CD4-positive, alpha-beta T cell treated with Interferon gamma for 1 hour (primary cell): ENCODE measurements at regions not wholly inside any gene's neighbourhood (a gene's known extent, or its start where the extent isn't known, plus 50 kb on each side); places are given as distances from the start of the nearest gene placed in this dataset.
"Not testable (repeated sequence)": the region's sequence is repeated elsewhere in the genome, so short reads cannot be mapped to it uniquely, and the experiment has no call there.

Experiments
- DNase-seq: peaks from one replicate; pipeline ENCODE4 v3.0.0-alpha.2; 2020

GRCh38 chr5:57932761-57933160, 450.1 kb upstream of the ACTBL2 start:
- no peak for DNase-seq

DNA sequence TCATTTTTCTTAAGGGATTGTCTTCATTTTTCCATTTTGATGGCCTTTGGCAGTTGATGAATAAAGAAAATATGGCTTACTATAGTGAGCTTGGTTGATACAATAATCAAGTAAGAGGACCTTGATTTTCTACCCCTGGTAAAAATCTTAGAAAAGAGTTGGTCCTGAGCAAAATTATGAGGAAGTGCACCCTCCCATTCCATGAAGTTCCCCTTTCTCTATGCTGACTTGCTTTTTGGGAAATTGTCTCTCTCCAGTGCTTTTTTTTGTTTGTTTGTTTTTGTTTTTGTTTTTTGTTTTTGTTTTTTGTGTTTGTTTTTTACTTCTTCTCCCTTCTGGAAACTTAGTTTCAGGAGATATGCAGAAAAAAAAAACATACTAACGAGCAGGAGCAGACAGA, 449.2 kb upstream of the ACTBL2 start:
- no peak for DNase-seq

- DNase-seq: no peak
Observed at GRCh38 chr5:57931352-57931751, 448.7 kb upstream of the ACTBL2 start.

DNA sequence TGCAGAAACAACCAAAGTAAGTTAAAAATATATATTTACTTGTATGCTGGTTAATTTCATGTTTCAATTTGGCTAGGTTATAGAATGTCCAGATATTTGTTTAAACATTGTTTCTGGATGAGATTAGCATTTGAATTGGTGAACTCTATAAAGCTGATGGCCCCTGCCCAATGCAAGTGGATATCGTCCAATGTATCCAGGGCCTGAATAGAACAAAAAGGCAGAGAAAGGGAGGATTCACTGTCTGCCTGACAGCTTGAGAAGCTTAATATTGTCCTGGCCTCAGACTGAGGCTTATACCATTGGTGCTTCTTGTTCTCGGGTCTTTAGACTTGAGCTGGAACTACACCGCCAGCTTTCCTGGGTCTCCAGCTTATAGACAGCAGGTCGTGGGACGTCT, 446.7 kb upstream of the ACTBL2 start:
- no peak for DNase-seq

- DNase-seq: not testable (repeated sequence)
Observed at GRCh38 chr5:57923094-57923493, 440.5 kb upstream of the ACTBL2 start.

DNA sequence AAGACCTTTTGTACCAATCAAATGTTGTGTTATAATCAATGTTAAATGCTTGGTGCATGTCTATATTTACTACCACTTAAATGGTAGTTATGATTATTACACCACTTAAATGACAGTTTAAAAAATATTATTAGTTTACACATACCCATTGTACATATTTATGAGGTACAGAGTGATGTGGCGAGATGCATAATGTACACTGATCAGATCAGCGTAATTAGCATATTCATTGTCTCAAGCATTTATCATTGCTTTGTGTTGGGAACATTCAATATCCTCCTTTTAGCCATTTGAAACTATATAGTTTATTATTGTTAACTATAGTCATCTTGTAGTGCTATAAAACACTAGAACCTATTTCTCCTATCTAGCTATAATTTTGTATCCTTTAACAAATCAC, 434.4 kb upstream of the ACTBL2 start:
- no peak for DNase-seq

- no peak for DNase-seq
Observed at GRCh38 chr5:57915536-57915935, 432.9 kb upstream of the ACTBL2 start.

DNA sequence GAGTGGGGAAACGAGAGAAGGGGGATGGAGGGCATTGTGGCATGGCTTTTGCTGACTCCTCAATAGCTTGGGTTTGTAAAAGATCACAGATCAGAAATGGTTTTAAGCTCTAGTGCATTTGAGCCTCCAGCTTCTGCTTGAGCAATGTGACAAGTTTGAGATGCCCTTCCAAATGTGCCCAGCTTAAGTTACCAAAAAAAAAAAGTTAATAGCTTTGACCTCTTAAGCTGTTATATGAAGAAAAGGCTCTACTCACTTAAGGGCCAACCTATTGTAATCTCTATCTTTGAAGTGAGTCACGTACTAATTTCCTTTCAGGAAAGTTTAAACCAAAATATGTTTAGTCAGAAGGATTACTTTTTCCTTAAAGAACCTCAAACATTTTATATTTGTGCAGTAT, 428.8 kb upstream of the ACTBL2 start:
- DNase-seq: no peak

GRCh38 chr5:57906671-57907070, 424.1 kb upstream of the ACTBL2 start:
- no peak for DNase-seq

DNA sequence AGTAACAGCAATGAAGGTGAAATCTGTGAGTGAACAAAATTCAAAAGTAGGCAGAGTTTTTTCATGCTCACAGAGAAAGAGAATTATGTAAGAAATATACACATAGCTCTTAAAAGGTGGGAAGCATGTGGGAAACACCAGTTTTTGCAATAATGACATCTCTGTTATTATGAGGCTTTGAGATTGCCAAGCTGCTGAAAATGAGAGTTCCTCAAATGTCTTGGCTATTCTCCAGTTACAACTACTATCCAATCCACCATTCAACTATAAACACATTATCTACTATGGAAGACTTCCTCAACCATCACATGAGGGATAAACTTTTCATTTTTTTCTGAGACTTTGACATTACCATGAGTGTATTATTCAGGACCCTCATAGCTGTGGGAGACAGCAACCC, 420.8 kb upstream of the ACTBL2 start:
- DNase-seq: no peak

DNA sequence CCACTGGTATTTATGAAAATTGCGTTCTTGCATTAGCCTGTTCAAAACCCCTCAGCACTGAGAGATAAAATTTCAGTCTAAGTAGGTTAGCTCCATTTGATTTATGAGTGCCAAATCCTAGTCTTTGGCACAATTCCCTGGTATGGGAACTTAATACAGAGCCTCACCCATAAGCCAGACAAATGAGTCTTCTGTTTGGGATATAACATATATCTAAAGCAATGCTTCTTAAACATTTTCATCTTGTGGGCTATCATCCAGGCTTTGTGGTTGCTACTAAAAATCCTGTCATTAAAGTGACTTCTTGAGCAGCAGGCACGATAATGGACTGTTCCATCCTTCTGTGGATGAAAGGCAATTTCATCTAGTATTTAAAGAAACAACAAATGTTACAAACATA, 419.5 kb upstream of the ACTBL2 start:
- DNase-seq: no peak

GRCh38 chr5:57900381-57900944, 417.9 kb upstream of the ACTBL2 start:
- DNase-seq: no peak

GRCh38 chr5:57896576-57896975, 414.0 kb upstream of the ACTBL2 start:
- no peak for DNase-seq

- no peak for DNase-seq
Observed at GRCh38 chr5:57895766-57896165, 413.2 kb upstream of the ACTBL2 start.

- no peak for DNase-seq
Observed at GRCh38 chr5:57893926-57894325, 411.3 kb upstream of the ACTBL2 start.

DNA sequence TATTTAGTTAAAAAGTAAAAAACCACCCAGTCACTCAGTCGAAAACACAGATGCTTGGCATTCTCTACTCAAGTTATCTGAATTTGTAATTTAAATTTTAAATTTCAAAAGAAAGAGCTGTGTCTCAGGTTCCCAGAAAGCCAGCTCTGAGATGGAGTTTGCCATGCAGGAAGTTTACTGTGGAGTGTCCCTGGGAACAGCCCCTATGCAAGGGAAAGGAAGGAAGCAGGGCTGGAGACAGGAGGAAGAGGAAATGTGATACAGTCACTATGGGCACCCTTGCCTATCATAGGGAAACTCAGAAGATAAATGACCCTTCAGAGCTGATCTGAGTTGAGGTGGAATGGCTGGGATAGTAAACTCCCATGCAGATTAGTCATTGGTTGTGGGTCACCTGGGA, 408.8 kb upstream of the ACTBL2 start:
- DNase-seq: no peak

DNA sequence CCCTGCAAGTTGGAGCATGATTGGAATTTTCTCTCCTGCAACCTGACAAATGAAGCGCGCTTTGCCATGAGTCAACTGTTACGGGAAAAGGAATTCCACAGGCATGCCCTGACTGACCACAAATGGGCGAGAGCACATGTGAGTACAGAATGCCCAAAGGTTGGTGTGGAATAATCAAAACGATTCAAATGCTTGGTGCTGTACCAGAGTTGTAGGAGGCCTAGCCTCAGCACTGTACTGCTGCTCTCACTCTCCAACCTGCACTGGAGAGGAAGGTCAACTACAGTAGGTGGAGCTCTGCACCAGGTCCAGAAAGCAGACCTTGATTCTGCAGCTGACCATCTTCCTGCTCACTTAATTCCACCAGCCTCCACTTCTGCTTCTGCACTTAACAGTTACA, 406.9 kb upstream of the ACTBL2 start:
- DNase-seq: no peak

GRCh38 chr5:57887851-57888621, 405.4 kb upstream of the ACTBL2 start:
- no peak for DNase-seq

GRCh38 chr5:57884346-57885102, 401.9 kb upstream of the ACTBL2 start:
- no peak for DNase-seq

DNA sequence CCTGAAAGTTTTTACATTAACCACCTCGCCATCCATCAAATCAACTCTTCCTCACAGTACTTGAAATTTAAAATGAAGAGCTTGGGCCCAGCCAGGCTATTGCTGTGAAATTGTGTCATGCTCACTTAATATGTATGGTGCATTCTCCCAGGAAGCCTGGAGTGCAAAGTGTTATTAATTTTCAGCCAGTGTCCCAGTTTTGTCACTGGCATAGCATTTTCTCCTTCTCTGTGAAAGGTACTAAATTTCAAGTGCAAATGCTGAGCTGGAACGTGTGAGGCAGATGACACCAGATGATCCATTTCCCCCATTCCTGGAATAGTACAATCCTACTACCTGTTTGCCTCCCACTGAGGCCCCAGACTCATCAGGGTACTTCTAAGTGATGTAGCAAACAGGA, 397.6 kb upstream of the ACTBL2 start:
- no peak for DNase-seq

GRCh38 chr5:57878301-57878722, 395.7 kb upstream of the ACTBL2 start:
- no peak for DNase-seq

GRCh38 chr5:57871496-57871895, 388.9 kb upstream of the ACTBL2 start:
- DNase-seq: no peak

DNA sequence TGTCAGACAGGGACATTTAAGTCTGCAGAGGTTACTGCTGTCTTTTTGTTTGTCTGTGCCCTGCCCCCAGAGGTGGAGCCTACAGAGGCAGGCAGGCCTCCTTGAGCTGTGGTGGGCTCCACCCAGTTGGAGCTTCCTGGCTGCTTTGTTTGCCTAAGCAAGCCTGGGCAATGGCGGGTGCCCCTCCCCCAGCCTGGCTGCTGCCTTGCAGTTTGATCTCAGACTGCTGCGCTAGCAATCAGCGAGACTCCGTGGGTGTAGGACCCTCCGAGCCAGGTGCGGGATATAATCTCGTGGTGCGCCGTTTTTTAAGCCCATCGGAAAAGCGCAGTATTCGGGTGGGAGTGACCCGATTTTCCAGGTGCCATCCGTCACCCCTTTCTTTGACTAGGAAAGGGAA, 387.7 kb upstream of the ACTBL2 start:
- DNase-seq: not testable (repeated sequence)

- no peak for DNase-seq
Observed at GRCh38 chr5:57863661-57864060, 381.1 kb upstream of the ACTBL2 start.
